SK-N-MC (cell line): ENCODE measurements at regions not wholly inside any gene's neighbourhood (a gene's known extent, or its start where the extent isn't known, plus 50 kb on each side); places are given as distances from the start of the nearest gene placed in this dataset.

Experiments
- EZH2 ChIP-seq: fragments of 200-600 bp; sonication (generic); IDR thresholded peaks from one replicate; pipeline ENCODE4 v1.6.1; 2017; ENCODE audit warnings: antibody characterized with exemption
- FOXP2 ChIP-seq: optimal IDR thresholded peaks from 2 replicates; pipeline ENCODE3; 2011; ENCODE audit warnings: mild to moderate bottlenecking, moderate library complexity; ENCODE audit not compliant: insufficient read depth; ENCODE audit errors: extremely low read length, control extremely low read depth
- POLR2AphosphoS5 ChIP-seq: IDR thresholded peaks from 2 replicates; pipeline ENCODE4 v1.6.1; 2012; ENCODE audit warnings: mild to moderate bottlenecking, low read depth, low read length, borderline replicate concordance

DNA sequence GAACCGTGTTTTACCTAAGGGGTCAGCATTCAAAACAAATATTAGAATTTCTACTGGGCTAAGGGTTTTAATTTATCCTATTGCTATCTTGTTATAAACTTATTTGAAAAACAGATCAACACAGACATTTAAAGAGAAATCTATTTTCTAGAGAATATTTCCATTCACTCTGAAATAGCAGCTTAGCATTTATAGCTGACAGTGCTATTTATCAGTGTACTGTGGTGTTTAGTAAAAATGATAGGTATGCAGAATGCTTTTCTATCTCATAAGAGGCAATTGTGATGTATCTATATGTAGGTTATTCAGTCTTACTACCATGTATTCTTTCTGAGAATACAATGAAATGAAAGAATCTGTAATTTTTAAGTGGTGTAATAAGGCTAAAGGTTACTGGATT lies 1077.4 kb downstream of the REEP3 start:
- TF ChIP-seq POLR2AphosphoS5 (no peak), EZH2 (no peak), FOXP2 (no peak)
